Stimulated activated CD4-positive, alpha-beta T cell treated with anti-CD3 and anti-CD28 coated beads, Interleukin-15, amount 100 ng/mL, for 1 hour (primary cell): ENCODE measurements at regions not wholly inside any gene's neighbourhood (a gene's known extent, or its start where the extent isn't known, plus 50 kb on each side); places are given as distances from the start of the nearest gene placed in this dataset.

Experiments
- DNase-seq, 2 donors: peaks; one replicate each; pipeline ENCODE4 v3.0.0-alpha.2; 2020; ENCODE audit warnings: low read depth in 1 of 2, low spot score in 1 of 2

- no peak for DNase-seq
Observed at GRCh38 chrX:46305431-46305830, 239.8 kb downstream of the ZNF674 start.

- no peak for DNase-seq
Observed at GRCh38 chrX:46301903-46302302, 243.3 kb downstream of the ZNF674 start.

- DNase-seq: no peak
Observed at GRCh38 chrX:46298821-46299220, 246.4 kb downstream of the ZNF674 start.

GRCh38 chrX:46295963-46296362, 249.3 kb downstream of the ZNF674 start:
- DNase-seq: no peak

- no peak for DNase-seq
Observed at GRCh38 chrX:46294234-46294633, 251.0 kb downstream of the ZNF674 start.

GRCh38 chrX:46279925-46280313, 265.3 kb downstream of the ZNF674 start:
- DNase-seq: no peak

- no peak for DNase-seq
Observed at GRCh38 chrX:46279214-46279924, 265.9 kb downstream of the ZNF674 start.

- no peak for DNase-seq
Observed at GRCh38 chrX:46278572-46278971, 266.6 kb downstream of the ZNF674 start.

GRCh38 chrX:46268412-46268811, 276.8 kb downstream of the ZNF674 start:
- no peak for DNase-seq

GRCh38 chrX:46263494-46263893, 281.7 kb downstream of the ZNF674 start:
- no peak for DNase-seq

GRCh38 chrX:46262304-46262703, 282.9 kb downstream of the ZNF674 start:
- no peak for DNase-seq

- DNase-seq: no peak
Observed at GRCh38 chrX:46260499-46260898, 284.7 kb downstream of the ZNF674 start.

GRCh38 chrX:46258356-46258755, 286.9 kb downstream of the ZNF674 start:
- no peak for DNase-seq

GRCh38 chrX:46257451-46257879, 287.8 kb downstream of the ZNF674 start:
- DNase-seq: no peak

GRCh38 chrX:46256875-46257274, 288.3 kb downstream of the ZNF674 start:
- DNase-seq: no peak

GRCh38 chrX:46255046-46255445, 290.2 kb downstream of the ZNF674 start:
- DNase-seq: no peak

GRCh38 chrX:46254641-46255040, 290.6 kb downstream of the ZNF674 start:
- DNase-seq: no peak

GRCh38 chrX:46251755-46252154, 293.5 kb downstream of the ZNF674 start:
- no peak for DNase-seq

- no peak for DNase-seq
Observed at GRCh38 chrX:46250151-46250550, 295.1 kb downstream of the ZNF674 start.

GRCh38 chrX:46247456-46247855, 297.8 kb downstream of the ZNF674 start:
- DNase-seq: no peak

GRCh38 chrX:46244451-46244850, 300.8 kb downstream of the ZNF674 start:
- DNase-seq: no peak

GRCh38 chrX:46236411-46236810, 308.8 kb downstream of the ZNF674 start:
- DNase-seq: no peak

GRCh38 chrX:46235778-46236177, 309.4 kb downstream of the ZNF674 start:
- no peak for DNase-seq
